ENCODE measurements at regions not wholly inside any gene's neighbourhood (a gene's known extent, or its start where the extent isn't known, plus 50 kb on each side); places are given as distances from the start of the nearest gene placed in this dataset.

DNA sequence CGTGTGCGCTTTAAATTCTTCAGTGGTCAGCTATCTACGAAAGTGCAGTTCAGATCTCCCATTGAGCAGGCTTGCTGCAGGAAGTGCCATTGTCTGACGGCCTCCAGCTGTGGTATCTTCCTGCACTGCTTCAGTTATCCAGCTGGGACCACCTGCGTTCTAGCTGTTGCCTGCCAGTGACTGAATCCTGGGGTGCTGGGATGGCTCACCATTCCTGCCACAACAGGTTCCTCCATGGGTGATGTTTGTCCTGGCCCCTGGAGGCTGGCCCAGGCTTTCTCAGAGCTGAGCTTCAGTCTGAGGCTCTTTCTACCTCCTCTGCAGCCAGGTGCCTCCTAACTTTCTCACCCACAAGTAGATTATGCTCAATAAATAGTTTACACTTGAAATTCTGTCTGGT, 498.5 kb upstream of the HS6ST1 start:
- no peak overlapping the region for H3K4me3 ChIP-seq (ENCODE audit: low read depth, low read length)
- H3K4me1 ChIP-seq = no peaks in the 10 kb centered on the region
- H3K27ac ChIP-seq = no peak overlapping the region
- H2AFZ ChIP-seq = no peak overlapping the region
- H3K9me3 ChIP-seq (ENCODE audit: control insufficient read depth, low read length) = no peaks in the 10 kb centered on the region
- no peak overlapping the region for H3K9ac ChIP-seq
- no peak overlapping the region for H3K4me2 ChIP-seq (ENCODE audit: low read length)
- no peaks in the 10 kb centered on the region for H3K36me3 ChIP-seq (ENCODE audit: control insufficient read depth, insufficient read depth, low read length)
- no peaks in the 10 kb centered on the region for H3K79me2 ChIP-seq
- no peaks in the 10 kb centered on the region for H3K27me3 ChIP-seq (ENCODE audit: control insufficient read depth, insufficient read depth, low read length)
- TF ChIP-seq CTCF (IDR thresholded peaks at IDR 0.05) = no peak

- Histone ChIP-seq H3K36me3 (ENCODE audit: control insufficient read depth, insufficient read depth, low read length) (no peaks in the 10 kb centered on the region), H3K4me2 (ENCODE audit: low read length) (no peak overlapping the region), H2AFZ (no peak overlapping the region), H3K27ac (no peak overlapping the region), H3K9me3 (ENCODE audit: control insufficient read depth, low read length) (no peaks in the 10 kb centered on the region), H3K9ac (no peak overlapping the region), H3K4me3 (ENCODE audit: low read depth, low read length) (no peak overlapping the region), H3K4me1 (no peaks in the 10 kb centered on the region), H3K27me3 (ENCODE audit: control insufficient read depth, insufficient read depth, low read length) (no peaks in the 10 kb centered on the region), H3K79me2 (no peaks in the 10 kb centered on the region)
- TF ChIP-seq CTCF (IDR thresholded peaks at IDR 0.05) = no peak
Observed at GRCh38 chr2:128817813-128818212, 499.1 kb upstream of the HS6ST1 start.

- no peak overlapping the region for H3K9ac ChIP-seq
- no peak for TF ChIP-seq CTCF (IDR thresholded peaks at IDR 0.05)
- H3K36me3 ChIP-seq (ENCODE audit: control insufficient read depth, insufficient read depth, low read length) = no peaks in the 10 kb centered on the region
- H2AFZ ChIP-seq = no peak overlapping the region
- H3K4me1 ChIP-seq = no peaks in the 10 kb centered on the region
- H3K4me3 ChIP-seq (ENCODE audit: low read depth, low read length) = no peak overlapping the region
- H3K4me2 ChIP-seq (ENCODE audit: low read length) = no peak overlapping the region
- no peaks in the 10 kb centered on the region for H3K9me3 ChIP-seq (ENCODE audit: control insufficient read depth, low read length)
- H3K27ac ChIP-seq = no peak overlapping the region
- no peaks in the 10 kb centered on the region for H3K27me3 ChIP-seq (ENCODE audit: control insufficient read depth, insufficient read depth, low read length)
- no peaks in the 10 kb centered on the region for H3K79me2 ChIP-seq
Observed at GRCh38 chr2:128818248-128818647, 499.6 kb upstream of the HS6ST1 start.

GRCh38 chr2:128818704-128819491, 500.2 kb upstream of the HS6ST1 start:
- no peaks in the 10 kb centered on the region for H3K9me3 ChIP-seq (ENCODE audit: control insufficient read depth, low read length)
- H3K4me3 ChIP-seq (ENCODE audit: low read depth, low read length) = no peak overlapping the region
- no peak overlapping the region for H3K27ac ChIP-seq
- H3K27me3 ChIP-seq (ENCODE audit: control insufficient read depth, insufficient read depth, low read length) = no peaks in the 10 kb centered on the region
- no peaks in the 10 kb centered on the region for H3K79me2 ChIP-seq
- no peaks in the 10 kb centered on the region for H3K4me1 ChIP-seq
- no peak overlapping the region for H2AFZ ChIP-seq
- H3K36me3 ChIP-seq (ENCODE audit: control insufficient read depth, insufficient read depth, low read length) = no peaks in the 10 kb centered on the region
- no peak overlapping the region for H3K4me2 ChIP-seq (ENCODE audit: low read length)
- H3K9ac ChIP-seq = no peak overlapping the region
- no peak for TF ChIP-seq CTCF (IDR thresholded peaks at IDR 0.05)

- TF ChIP-seq CTCF (IDR thresholded peaks at IDR 0.05) = no peak
- Histone ChIP-seq H3K27me3 (ENCODE audit: control insufficient read depth, insufficient read depth, low read length) (no peaks in the 10 kb centered on the region), H3K79me2 (no peaks in the 10 kb centered on the region)
Observed at GRCh38 chr2:128820452-128820851, 501.8 kb upstream of the HS6ST1 start.

More at GRCh38 chr2:128820452-128820851, 501.8 kb upstream of the HS6ST1 start:
- Histone ChIP-seq H3K4me3 (ENCODE audit: low read depth, low read length) (no peak overlapping the region), H3K4me2 (ENCODE audit: low read length) (no peak overlapping the region), H3K27ac (no peak overlapping the region), H3K9ac (no peak overlapping the region), H3K4me1 (no peaks in the 10 kb centered on the region), H2AFZ (no peak overlapping the region), H3K9me3 (ENCODE audit: control insufficient read depth, low read length) (no peaks in the 10 kb centered on the region), H3K36me3 (ENCODE audit: control insufficient read depth, insufficient read depth, low read length) (no peaks in the 10 kb centered on the region)

Data from parathyroid adenoma (tissue), 2 donors.